ENCODE measurements at regions not wholly inside any gene's neighbourhood (a gene's known extent, or its start where the extent isn't known, plus 50 kb on each side); places are given as distances from the start of the nearest gene placed in this dataset.

- TF ChIP-seq TAF1 (IDR thresholded peaks at IDR 0.05; ENCODE audit: borderline replicate concordance, insufficient read depth, low read length) (no peak), SIN3A (IDR thresholded peaks at IDR 0.05; ENCODE audit: borderline replicate concordance, insufficient read depth, low read length) (no peak), POLR2AphosphoS5 (IDR thresholded peaks at IDR 0.05; ENCODE audit: low read depth, low read length) (no peak), REST (IDR thresholded peaks at IDR 0.05; ENCODE audit: insufficient read depth in 1 of 2, low read depth in 2 of 2, low read length in 2 of 2) (no peak)
These were observed 117.2 kb upstream of the FERMT1 start for GRCh38 chr20:6240059-6240458.

All from PFSK-1 (cell line).